Endothelial cell of umbilical vein (primary cell): ENCODE measurements at regions not wholly inside any gene's neighbourhood (a gene's known extent, or its start where the extent isn't known, plus 50 kb on each side); places are given as distances from the start of the nearest gene placed in this dataset.

Experiments used
- CTCF ChIP-seq, 2 donors: IDR thresholded peaks; 1 replicate in 1 of 2; 2 replicates in 1 of 2; pipeline ENCODE4 v1.5.1; 2011; ENCODE audit warnings: low read length in 2 of 2, mild to moderate bottlenecking in 2 of 2, moderate library complexity in 2 of 2, control low read depth in 1 of 2, inconsistent platforms in 1 of 2, low read depth in 1 of 2; ENCODE audit not compliant: insufficient read depth in 1 of 2; ENCODE audit errors: extremely low read depth in 1 of 2
- EZH2 ChIP-seq: IDR thresholded peaks from 2 replicates; pipeline ENCODE4 v1.6.1; 2012; ENCODE audit warnings: borderline replicate concordance, low read depth, mild to moderate bottlenecking, moderate library complexity, low read length, inconsistent platforms; ENCODE audit not compliant: severe bottlenecking
- POLR2A ChIP-seq: IDR thresholded peaks from 2 replicates; pipeline ENCODE4 v1.6.1; 2012; ENCODE audit warnings: low read depth, mild to moderate bottlenecking, control low read depth, low read length
- POLR2AphosphoS5 ChIP-seq: IDR thresholded peaks from 2 replicates; pipeline ENCODE4 v1.6.1; 2012; ENCODE audit warnings: low read depth, mild to moderate bottlenecking, control low read depth, low read length, moderate library complexity; ENCODE audit not compliant: insufficient read depth

- no peak for TF ChIP-seq CTCF (IDR thresholded peaks at IDR 0.05; ENCODE audit: extremely low read depth in 1 of 2, insufficient read depth in 1 of 2, low read depth in 1 of 2, low read length in 2 of 2)
- no peak for TF ChIP-seq POLR2A
- TF ChIP-seq POLR2AphosphoS5, result no peak
- TF ChIP-seq EZH2, result no peak
These were observed 371.8 kb upstream of the RPS23 start for GRCh38 chr5:82649943-82650342.
